Left ventricle myocardium inferior (tissue), 1 donor: ENCODE measurements at regions not wholly inside any gene's neighbourhood (a gene's known extent, or its start where the extent isn't known, plus 50 kb on each side); places are given as distances from the start of the nearest gene placed in this dataset.

ENCODE experiments used
- DNase-seq: peaks from one replicate; pipeline ENCODE4 v3.0.0-alpha.2; 2020
- H3K27ac ChIP-seq: fragments of 200-600 bp; replicated peaks from 2 replicates; pipeline ENCODE4 v1.8.0; 2021
- H3K27me3 ChIP-seq: fragments of 200-600 bp; 2 replicates; pipeline ENCODE4 v1.8.0; 2021; ENCODE audit warnings: low read depth
- H3K36me3 ChIP-seq: fragments of 200-600 bp; 2 replicates; pipeline ENCODE4 v1.8.0; 2021
- H3K4me1 ChIP-seq: fragments of 200-600 bp; 2 replicates; pipeline ENCODE4 v1.8.0; 2021
- H3K4me3 ChIP-seq: fragments of 200-600 bp; 2 replicates; pipeline ENCODE4 v1.8.0; 2021; ENCODE audit warnings: mild to moderate bottlenecking, moderate library complexity
- H3K9me3 ChIP-seq: fragments of 200-600 bp; replicated peaks from 2 replicates; pipeline ENCODE4 v1.8.0; 2021
- intact Hi-C: fragments of 100-400 bp; cut with micrococcal nuclease; formaldehyde crosslinking; loops from one replicate; pipeline ENCODE4 v1.11.0; 2022
- TF ChIP-seq, protein P1 (sequence below): fragments of 200-600 bp; IDR thresholded peaks from 2 replicates; pipeline ENCODE4 v1.8.0; 2021; ENCODE audit warnings: antibody characterized with exemption, mild to moderate bottlenecking, borderline replicate concordance
- donor health status: DM: no; HTN: yes; CAD: no; lungs with severe emphysema.

DNA sequence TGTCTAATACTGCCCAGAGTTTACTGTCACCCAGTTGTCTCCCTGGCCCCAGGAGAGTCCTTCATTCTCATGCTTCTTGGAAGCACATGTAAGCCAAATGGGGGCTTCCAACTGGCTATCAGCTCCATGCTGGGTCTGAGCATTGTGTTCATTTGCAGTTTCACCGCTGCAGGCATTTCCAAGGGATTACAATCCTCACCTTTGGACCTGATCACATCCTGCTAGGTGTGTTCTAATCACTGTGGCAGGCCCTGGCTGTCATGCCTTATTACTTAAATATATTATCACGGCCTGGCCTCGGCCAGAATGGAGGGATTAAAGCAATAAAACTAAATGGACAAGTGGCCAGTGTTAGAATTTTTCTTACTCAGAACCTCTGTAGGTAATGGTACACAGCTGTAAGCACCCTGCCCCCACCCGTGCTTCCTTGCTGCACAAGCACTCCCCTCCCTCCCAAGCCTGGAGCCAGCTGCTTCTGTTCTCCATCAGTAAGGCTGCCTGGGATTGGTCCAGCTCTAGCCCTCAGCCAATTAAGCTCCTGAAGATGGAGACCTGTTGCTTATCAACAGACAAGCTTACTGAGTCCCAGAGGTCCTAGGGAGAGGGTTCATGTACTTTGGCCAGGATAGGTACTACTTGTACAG is 175.9 kb upstream of the RBM19 start:
- TF ChIP-seq, protein P1, sequence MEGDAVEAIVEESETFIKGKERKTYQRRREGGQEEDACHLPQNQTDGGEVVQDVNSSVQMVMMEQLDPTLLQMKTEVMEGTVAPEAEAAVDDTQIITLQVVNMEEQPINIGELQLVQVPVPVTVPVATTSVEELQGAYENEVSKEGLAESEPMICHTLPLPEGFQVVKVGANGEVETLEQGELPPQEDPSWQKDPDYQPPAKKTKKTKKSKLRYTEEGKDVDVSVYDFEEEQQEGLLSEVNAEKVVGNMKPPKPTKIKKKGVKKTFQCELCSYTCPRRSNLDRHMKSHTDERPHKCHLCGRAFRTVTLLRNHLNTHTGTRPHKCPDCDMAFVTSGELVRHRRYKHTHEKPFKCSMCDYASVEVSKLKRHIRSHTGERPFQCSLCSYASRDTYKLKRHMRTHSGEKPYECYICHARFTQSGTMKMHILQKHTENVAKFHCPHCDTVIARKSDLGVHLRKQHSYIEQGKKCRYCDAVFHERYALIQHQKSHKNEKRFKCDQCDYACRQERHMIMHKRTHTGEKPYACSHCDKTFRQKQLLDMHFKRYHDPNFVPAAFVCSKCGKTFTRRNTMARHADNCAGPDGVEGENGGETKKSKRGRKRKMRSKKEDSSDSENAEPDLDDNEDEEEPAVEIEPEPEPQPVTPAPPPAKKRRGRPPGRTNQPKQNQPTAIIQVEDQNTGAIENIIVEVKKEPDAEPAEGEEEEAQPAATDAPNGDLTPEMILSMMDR, result no peak
- H3K4me1 ChIP-seq, result no peaks in the 10 kb centered on the region
- H3K36me3 ChIP-seq, result no peaks in the 10 kb centered on the region
- intact Hi-C loops, result no loop called here
- no peaks in the 10 kb centered on the region for H3K9me3 ChIP-seq
- no peak overlapping the region for H3K4me3 ChIP-seq
- peaks cover 33% of the 10 kb centered on the region for H3K27me3 ChIP-seq
- no peak for DNase-seq
- no peak overlapping the region for H3K27ac ChIP-seq

GRCh38 chr12:114140576-114140975 is 174.5 kb upstream of the RBM19 start:
- no peak overlapping the region for H3K4me3 ChIP-seq
- TF ChIP-seq, protein P1, result no peak
- no peak overlapping the region for H3K27ac ChIP-seq
- H3K36me3 ChIP-seq, result no peaks in the 10 kb centered on the region
- H3K27me3 ChIP-seq, result peaks cover 30% of the 10 kb centered on the region
- intact Hi-C loops, result no loop called here
- no peak for DNase-seq
- H3K9me3 ChIP-seq, result no peaks in the 10 kb centered on the region
- H3K4me1 ChIP-seq, result no peaks in the 10 kb centered on the region

DNA sequence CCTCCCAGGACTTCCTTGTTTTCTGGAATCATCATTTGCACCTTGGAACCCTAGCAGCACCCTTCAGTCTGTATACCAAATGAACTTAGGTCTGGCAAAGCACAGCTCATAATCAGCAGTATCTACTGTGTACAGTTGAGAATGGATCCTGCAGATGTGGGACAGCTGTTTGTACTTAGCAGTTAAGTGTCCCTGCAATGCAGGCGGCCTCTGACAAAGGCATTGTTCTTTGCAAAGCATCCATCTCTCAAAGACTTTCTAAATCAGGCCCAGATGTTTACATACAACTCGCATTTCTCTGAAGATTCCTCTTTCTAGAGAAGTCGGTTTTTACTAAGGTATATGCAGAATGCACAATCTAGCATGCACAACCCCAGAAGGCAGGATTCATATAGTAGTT is 170.5 kb upstream of the RBM19 start:
- Histone ChIP-seq H3K36me3 (no peaks in the 10 kb centered on the region), H3K27me3 (peaks cover 34% of the 10 kb centered on the region), H3K27ac (no peak overlapping the region), H3K9me3 (no peaks in the 10 kb centered on the region), H3K4me3 (no peak overlapping the region), H3K4me1 (no peaks in the 10 kb centered on the region)
- intact Hi-C loops, result no loop called here
- DNase-seq, result no peak
- TF ChIP-seq, protein P1, result no peak

GRCh38 chr12:114134922-114135321 is 168.8 kb upstream of the RBM19 start:
- no peak for DNase-seq
- TF ChIP-seq, protein P1, result no peak

DNA sequence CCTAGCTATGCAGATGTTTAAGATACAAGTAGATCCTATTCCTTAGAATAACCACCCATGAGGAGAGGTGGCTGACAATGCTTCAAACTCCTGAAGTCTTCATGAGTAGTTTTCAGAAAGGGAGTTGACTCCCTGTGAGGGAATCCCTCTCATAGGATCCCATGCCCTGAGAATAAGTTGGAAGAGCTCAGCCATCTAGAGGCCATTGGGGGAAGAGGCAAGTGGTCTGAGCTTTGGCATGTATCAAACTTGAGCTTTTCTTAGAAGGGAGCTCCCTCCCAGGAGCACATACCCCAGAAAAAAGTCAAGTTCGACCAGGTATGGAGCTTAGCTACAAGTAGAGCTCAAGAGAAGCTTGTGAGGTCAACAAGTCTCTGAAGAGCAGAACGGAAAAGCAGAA is 165.7 kb upstream of the RBM19 start:
- no peak overlapping the region for H3K4me3 ChIP-seq
- no peaks in the 10 kb centered on the region for H3K9me3 ChIP-seq
- H3K27me3 ChIP-seq, result peaks cover 53% of the 10 kb centered on the region
- TF ChIP-seq, protein P1, result peak; percentile 32
- no peak for DNase-seq
- H3K27ac ChIP-seq, result no peak overlapping the region
- no peaks in the 10 kb centered on the region for H3K36me3 ChIP-seq
- intact Hi-C loops, result no loop called here
- H3K4me1 ChIP-seq, result no peaks in the 10 kb centered on the region

More at GRCh38 chr12:114134922-114135321, 168.8 kb upstream of the RBM19 start:
- Histone ChIP-seq H3K4me1 (no peaks in the 10 kb centered on the region), H3K27ac (no peak overlapping the region), H3K4me3 (no peak overlapping the region), H3K9me3 (no peaks in the 10 kb centered on the region), H3K27me3 (peaks cover 50% of the 10 kb centered on the region), H3K36me3 (no peaks in the 10 kb centered on the region)
- intact Hi-C loops, result no loop called here
